ENCODE measurements at regions not wholly inside any gene's neighbourhood (a gene's known extent, or its start where the extent isn't known, plus 50 kb on each side); places are given as distances from the start of the nearest gene placed in this dataset.
"Not testable (repeated sequence)": the region's sequence is repeated elsewhere in the genome, so short reads cannot be mapped to it uniquely, and the experiment has no call there.

DNA sequence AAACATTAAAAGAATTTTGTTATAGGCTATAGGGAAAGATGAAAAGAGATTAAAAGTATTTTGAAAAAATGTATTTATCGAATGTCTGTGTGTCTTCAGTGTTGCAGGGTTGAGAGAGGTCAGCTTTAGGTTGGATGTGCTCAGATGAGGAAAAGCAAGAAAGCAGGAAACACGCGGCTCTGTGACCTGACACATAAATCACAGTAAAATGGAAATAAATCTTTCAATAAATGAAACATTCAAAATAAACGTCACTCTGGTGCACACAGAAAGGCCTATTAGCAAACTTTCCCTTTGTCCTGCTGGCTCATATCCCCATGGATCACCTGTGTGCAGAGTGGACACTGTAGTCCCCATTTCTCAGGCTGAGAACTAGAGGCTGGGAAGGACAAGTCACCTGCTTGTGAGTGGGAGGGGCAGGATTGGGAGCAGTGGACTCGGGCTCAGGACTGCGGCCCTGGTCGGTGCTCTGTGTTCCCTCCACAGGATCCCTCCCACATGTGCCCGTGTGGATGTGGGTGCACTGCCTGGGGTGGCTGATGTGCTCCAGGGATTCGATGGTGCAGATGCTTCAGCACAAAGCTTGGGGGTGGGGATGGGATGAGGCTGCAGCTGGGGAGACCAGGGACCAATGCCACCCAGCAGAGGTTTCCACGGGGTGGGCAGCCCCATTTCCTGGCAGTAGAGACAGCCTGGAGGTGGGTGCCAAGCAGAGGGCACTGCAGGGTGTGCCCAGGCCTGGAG lies 96.0 kb upstream of the IGLL5 start:
- DNase-seq (ENCODE audit: extremely low spot score, insufficient read length, low read depth), result no peak
- no peak for FAIRE-seq

DNA sequence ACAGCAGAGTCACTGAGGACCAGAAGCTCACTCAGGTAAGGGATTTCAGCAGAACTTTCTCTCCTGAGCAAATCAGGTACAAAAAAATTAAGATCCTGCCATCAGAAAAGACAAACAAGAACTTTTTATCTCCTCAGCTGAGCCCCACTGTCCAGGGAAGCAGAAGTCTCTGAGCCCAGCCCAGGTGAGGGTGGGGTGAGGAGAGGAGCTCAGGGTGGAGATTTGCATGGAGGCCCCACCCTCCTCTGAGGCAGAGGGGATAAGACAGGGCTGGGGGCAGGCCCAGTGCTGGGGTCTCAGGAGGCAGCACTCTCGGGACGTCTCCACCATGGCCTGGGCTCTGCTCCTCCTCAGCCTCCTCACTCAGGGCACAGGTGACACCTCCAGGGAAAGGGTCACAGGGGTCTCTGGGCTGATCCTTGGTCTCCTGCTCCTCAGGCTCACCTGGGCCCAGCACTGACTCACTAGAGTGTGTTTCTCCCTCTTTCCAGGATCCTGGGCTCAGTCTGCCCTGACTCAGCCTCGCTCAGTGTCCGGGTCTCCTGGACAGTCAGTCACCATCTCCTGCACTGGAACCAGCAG lies 95.3 kb upstream of the IGLL5 start:
- not testable (repeated sequence) for FAIRE-seq; DNase-seq (ENCODE audit: extremely low spot score, insufficient read length, low read depth)

DNA sequence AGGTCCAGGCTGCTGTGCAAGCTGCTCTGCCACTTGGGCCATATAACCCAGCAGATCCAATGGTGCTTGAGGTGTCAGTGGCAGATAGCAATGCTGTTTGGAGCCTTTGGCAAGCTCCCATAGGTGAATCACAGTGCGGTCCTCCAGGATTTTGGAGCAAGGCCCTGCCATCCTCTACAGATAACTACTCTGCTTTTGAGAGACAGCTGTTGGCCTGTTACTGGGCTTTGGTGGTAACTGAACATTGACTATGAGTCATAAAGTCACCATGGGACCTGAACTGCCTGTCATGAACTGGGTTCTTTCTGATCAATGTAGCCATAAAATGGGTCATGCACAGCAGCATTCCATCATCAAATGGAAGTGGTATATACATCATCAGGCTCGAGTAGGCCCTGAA lies 92.0 kb upstream of the IGLL5 start:
- FAIRE-seq; DNase-seq (ENCODE audit: extremely low spot score, insufficient read length, low read depth): not testable (repeated sequence)

DNA sequence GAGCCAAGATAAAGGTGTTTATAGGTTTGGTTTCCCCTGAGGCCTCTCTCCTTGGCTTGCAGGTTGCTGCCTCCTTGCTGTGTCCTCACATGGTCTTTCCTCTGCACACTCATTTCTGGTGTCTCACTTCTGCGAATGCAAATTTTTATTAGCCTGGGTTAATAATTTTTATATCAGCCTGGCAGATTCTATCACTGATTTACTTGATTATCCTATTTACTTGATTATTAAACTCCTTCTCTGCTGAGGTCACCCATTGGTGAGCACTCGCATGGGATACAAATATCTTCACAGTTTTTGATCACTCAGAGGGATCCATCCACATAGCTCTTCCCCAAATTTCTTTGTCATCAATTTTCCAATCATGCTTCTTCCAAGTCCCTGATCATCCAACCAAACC lies 90.9 kb upstream of the IGLL5 start:
- DNase-seq (ENCODE audit: extremely low spot score, insufficient read length, low read depth) (no peak), FAIRE-seq (peak; percentile 77)

DNA sequence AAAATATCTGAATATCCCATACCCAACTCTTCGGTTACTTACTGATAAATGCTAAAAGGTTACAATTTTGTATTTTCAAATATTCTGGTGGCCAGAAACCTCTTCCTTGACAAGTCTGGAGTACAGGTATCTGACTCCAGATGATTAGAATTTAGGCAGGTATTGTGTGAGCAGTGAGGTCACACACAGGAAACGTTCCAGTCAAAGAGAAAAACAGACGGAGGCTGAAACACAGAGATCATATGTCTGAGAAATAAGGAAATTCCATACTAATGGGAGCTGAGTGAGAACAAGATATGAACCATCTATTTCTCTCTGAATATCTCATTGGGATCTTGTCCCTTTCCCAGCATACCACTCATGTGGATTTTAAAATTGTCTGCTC lies 89.4 kb upstream of the IGLL5 start:
- FAIRE-seq (no peak), DNase-seq (ENCODE audit: extremely low spot score, insufficient read length, low read depth) (no peak)

DNA sequence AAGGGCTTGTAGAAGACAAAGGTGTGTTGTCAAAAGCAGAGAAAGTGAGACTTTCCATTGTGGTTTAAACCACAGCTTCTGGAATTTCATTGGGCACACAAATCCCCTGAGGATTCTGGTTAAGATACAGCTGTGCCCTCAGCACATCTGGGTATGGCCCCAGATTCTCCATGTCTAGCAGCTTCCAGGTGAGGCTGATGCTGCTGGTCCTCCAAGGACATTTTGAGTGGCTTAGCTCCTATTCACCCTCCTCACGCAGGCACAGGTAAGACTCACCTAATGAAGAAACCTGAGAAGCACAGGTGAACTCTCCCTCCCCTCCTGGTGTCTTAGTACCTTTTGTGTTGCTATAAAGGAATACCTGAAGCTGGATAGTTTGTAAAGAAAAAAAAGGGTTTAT lies 88.9 kb upstream of the IGLL5 start:
- FAIRE-seq (no peak), DNase-seq (ENCODE audit: extremely low spot score, insufficient read length, low read depth) (no peak)

DNA sequence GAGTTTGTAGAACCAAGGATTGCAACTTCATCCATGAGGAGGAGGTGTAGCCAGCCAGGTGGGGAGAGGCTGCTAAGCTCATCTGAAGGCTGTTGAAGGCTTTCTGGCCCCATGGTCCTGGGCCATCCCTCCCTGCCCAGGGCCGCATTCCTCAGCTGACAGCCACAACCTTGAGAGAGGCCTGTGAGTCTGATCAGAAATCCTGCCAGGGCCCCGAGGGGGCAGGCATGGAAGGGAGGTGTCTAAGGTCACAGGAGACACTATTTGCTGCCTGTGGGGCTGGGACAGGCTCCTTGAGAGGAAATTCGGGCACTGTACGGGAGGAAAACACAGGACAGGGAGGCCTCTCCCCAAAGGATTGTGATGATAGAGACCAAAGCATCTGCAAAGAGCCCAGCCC lies 88.1 kb upstream of the IGLL5 start:
- DNase-seq (ENCODE audit: extremely low spot score, insufficient read length, low read depth), result no peak
- no peak for FAIRE-seq

DNA sequence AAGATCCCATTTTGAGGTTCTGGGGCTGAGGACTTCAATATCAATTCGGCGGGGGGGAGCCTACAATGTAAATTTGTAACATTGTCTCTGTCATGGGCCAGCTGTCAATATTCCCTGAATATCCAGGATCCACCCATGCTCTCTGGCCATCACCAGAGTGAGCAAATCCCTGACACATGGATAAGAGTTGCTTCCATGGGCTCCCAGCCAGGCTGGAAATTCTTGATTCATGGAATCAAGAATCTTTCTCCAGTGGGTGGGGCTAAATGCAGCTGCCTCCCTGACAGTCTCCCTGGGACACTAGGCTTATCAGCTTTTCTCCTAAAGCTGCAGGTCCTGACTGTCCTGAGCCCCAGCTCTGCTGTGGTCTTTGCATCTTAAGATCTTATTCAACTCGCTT lies 86.9 kb upstream of the IGLL5 start:
- DNase-seq (ENCODE audit: extremely low spot score, insufficient read length, low read depth) (no peak), FAIRE-seq (no peak)

DNA sequence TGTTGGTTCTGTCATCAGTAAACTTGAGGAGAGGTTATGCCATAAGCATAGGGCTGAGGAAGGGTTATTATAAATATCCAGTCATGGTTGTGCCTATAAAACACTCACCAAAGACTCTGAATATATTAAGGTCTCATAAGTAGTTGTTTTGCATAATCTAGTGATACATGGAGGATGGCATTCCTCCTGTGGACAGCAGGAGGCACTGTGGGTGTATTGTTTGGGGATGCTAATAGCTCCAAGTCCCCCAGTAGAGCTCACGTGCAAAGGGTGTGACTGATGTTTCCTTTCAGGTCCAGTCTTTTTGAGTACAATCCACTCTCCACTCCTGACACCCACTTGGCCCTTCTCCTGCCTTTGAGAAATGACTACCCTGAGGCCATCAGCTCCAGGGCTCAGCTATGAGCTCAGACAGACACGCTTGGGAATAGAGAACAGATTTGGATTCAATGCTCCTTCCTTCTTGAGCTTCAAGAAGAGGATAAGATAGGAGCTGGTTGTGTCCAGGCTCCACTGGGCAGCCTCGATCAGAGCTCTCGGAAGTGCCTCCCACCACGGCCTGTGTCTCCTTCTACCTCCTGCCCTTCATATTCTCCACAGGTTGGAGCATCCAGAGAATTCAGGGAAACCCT lies 85.2 kb upstream of the IGLL5 start:
- DNase-seq (ENCODE audit: extremely low spot score, insufficient read length, low read depth) (no peak), FAIRE-seq (peak; percentile 41)

DNA sequence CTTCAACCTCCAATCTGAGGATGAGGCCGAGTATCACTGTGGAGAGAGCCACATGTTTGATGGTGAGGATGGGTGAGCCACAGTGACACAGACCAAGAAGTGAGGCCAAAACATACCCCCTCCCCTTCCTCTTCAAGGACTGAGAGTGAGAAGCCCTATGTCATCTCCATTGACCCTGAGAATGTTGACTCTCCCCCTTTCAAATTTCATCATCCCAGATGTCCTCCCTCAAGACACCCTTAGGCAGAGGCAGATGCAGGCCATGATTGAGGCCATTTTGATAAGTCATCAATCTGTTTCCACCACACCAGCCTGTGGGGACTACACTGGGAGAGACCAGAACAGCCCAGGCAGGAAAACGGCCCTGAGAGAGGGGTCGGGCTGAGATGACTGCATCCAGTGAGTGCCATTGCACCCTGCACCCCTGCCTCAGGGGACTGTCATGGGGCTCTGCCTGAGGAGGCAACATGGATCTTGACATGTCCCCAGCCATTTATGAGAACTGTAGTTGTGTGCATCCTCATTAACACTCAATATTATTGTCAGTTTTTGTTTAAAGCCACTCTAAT lies 84.2 kb upstream of the IGLL5 start:
- DNase-seq (ENCODE audit: extremely low spot score, insufficient read length, low read depth), result no peak
- no peak for FAIRE-seq

DNA sequence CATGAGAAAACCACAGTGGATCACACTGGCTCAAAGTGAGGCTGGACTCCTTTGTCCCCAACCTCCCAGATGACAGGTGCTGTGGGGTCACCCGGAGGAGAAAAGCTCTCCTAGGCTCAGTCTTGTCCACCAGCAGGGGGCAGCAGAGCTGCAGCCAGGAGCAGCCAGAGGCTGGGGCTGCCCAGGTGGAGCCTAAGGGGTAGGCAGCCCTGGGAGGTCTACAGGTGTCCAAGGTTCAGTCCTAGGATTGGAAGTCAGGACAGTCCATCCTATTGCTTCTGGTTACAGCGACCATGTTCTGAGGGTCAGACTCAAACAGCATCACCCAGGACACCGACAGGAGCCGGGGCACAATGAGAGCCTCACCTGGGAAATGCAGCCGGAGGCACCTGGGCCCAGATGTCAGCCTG lies 77.6 kb upstream of the IGLL5 start:
- FAIRE-seq (peak; percentile 79), DNase-seq (ENCODE audit: extremely low spot score, insufficient read length, low read depth) (no peak)

DNA sequence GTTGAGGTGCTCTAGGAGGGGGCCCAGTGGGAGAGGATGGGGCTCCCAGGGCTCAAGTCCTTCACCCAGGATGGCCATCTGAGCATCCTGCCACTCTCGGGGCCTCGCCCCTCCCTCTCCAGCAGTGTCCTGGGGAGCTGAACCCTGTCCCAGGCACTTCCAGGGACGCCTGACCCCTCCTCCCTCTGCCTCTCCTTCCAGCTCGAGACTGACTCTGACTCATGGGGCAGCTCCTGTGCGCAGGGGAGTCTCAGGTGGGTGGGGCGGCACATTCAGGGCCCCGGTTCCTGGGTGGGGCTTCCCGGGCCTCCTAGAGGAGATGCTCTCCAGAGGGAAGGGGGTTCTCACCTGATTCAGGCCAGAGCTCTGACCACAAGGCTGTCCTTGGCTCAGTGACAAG lies 77.1 kb upstream of the IGLL5 start:
- DNase-seq (ENCODE audit: extremely low spot score, insufficient read length, low read depth) (no peak), FAIRE-seq (no peak)

DNA sequence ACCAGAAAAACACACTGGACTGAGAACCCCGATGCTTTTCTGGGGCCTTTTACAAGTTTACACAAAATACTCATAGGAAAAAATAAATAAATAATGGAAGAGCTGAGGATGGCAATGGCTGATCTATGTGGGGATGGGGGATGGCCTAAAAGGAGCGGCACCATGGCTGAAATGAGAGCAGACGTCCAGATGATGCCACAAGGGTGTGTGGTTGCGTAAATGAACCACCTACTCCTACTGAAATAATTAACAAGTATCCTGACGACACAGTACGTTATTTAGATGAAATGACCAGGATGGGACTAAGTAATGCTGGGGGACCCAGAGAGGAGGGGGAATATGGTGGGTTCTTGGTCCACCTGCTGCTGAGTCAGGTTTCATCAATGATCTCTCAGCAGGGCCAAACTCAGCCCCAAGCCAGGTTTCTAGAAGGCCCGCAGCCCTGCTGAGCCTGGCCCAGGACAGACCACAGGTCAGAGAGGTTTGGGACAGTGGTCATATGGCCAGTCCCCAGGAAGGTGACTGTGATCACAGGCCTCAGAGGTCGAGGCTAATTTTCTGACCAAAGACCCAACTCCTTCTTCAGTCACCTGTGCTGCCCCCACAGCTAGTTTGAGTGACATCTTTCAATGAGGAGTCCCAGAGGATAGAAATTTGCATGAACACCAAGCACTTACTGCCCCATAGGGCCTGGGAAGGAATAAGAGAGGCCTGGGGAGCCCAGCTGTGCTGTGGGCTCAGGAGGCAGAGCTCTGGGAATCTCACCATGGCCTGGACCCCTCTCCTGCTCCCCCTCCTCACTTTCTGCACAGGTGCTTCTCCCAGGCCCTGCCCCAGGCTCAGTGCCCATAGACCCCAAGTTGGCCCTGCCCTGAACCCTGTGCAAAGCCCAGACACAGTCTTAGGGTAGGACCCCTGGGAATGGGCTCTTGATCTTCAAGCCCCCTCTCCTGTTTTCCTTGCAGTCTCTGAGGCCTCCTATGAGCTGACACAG lies 76.3 kb upstream of the IGLL5 start:
- peak; percentile 49 for FAIRE-seq
- no peak for DNase-seq (ENCODE audit: extremely low spot score, insufficient read length, low read depth)

DNA sequence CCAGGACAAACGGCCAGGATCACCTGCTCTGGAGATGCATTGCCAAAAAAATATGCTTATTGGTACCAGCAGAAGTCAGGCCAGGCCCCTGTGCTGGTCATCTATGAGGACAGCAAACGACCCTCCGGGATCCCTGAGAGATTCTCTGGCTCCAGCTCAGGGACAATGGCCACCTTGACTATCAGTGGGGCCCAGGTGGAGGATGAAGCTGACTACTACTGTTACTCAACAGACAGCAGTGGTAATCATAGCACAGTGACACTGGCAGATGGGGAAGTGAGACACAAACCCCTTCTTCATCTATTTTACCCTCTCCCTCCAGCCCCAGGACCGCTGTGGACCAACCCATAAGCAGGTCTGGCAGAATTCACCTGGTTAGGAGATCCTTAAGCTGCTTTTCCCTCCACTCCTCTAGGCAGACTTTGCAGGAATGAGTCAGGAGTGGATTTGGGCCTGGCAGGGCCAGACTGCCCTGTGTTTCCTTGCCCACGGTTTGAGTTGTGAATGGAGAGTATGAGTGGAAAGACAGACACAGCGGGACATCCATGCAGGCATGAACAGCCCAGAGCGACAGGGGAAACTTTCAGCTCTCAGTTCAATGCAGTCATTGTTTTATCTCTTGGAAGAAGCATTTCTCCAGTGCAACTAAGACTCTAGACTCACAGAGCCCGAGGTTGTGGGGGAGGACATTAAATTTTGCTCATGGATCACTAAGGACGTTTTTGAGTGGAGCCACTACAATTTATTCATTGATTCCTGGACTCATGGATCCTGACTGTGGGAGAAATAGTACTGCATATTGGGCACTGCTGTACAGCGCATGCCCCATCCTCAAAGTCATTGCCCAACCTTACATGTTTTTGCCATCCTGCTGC lies 75.3 kb upstream of the IGLL5 start:
- FAIRE-seq, result peak; percentile 35
- DNase-seq (ENCODE audit: extremely low spot score, insufficient read length, low read depth), result no peak

DNA sequence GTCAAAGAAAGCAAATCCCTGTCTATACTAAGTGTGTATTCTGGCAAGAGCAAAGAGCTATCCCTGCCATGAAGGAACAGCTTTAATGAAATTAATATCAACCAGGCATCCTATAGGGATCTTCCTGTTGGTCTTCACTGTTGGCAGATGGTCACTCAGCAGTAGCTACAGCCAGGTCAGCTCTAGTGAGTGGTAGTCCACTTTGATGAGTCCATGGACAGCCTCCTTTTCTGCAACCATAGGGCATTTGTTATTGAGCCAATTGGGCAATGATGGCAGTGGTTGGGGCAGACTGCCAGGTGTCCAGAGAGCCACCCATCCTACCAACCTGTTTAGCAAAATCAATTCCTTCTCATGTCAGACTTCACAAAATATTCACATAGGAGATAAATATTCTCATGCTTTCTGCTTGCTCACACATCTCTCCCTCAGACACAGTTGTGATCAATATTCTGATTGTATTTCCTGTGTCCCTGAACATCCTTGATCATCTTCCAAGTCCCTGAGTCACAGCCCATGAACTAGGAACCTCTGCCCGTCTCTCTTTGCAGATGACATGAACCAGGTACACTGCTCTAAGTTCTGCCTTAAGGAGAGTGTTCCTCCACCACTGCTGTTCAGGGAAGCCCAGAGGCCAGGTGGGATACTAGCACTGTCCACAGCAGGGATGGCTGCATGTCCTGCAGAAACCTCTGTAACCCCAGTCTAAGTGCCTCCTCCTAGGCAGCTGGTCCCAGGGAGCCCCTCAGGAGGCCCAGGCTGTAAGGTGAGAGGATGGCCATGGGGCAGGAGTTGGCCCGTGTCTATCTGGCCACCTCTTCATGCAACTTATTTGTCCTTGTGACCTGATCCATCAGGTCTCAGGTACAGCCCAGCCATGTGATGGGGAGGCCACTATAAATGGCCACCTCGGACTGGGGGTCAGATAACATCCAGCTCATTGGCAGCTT lies 74.2 kb upstream of the IGLL5 start:
- no peak for FAIRE-seq
- no peak for DNase-seq (ENCODE audit: extremely low spot score, insufficient read length, low read depth)

DNA sequence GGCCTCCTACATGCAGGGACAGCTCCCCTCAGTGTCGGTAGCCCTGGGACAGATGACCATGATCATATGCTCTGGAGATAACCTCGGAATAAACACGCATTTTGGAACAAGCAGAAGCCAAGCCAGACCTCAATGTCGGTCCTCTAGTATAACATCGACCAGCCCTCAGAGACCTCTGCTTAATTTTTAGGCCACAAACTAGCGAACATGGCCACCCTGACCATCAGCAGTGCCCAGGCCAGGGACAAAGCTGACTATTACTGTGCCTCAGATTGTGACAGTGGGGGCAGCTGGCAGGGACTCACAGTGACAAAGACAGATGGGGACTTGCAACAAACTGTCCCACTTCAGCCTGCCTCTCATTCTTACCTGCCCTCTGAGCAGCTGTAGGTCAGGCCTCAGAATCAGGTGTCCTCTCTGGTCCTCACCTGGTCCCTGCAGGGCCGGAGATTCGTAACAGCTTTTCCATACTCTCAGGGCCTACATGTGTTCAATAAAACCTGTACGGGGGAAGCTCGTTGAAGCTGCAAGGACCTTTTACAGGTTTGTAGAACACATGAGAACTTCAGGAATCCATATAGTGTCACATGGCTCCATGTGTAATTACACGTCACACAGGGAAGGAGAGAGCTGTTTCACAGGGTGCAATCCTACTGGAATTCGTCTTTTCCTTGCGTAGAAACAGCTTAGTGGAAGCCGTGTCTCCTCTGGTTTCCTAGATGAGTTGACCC lies 72.8 kb upstream of the IGLL5 start:
- no peak for FAIRE-seq
- DNase-seq (ENCODE audit: extremely low spot score, insufficient read length, low read depth), result no peak

DNA sequence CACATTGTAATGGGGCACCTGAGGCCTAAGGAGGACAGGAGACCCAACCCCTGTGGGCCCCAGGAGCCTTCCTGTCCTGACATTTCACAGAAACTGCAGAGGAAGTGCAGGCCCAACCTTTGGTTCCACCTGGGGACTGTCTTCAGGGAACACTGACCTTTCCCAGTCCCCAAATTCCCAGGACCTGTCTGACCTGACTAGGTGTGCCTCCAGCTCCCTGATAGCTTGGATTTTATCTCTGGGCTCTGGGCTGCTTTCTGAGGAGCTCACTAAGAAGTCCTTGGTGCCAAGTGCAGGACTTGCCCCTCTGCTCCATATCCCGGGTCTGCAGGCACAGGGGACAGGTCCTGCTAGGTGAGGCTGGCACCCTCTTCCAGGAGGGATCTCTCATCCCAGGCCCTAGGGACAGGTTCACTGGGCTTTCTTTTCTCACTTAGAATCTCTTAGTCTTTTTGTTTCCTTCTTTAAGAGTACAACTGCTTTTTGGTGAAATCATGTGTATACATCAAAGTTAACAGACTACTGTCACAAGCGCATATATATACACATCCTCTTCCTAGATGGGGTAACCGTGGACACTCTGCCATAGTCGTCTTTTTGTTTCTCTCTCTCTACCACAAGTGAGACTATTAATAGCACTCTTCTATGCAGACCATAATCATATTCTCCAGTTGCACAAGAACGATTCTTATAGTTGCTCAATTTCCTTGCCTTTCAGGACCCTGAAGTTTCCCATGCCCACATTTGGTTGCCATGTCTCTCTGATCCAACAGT lies 72.0 kb upstream of the IGLL5 start:
- FAIRE-seq (no peak), DNase-seq (ENCODE audit: extremely low spot score, insufficient read length, low read depth) (no peak)
